G401 (cell line): ENCODE measurements at regions not wholly inside any gene's neighbourhood (a gene's known extent, or its start where the extent isn't known, plus 50 kb on each side); places are given as distances from the start of the nearest gene placed in this dataset.

Source experiments
- DNase-seq: peaks from one replicate; pipeline ENCODE4 v3.0.0-alpha.2; 2015; ENCODE audit warnings: low spot score
- in situ Hi-C: cut with HindIII; loops from 2 replicates; pipeline ENCODE4 v1.10.0; 2016; ENCODE audit warnings: low sequenced_read_pairs, mixed read lengths

DNA sequence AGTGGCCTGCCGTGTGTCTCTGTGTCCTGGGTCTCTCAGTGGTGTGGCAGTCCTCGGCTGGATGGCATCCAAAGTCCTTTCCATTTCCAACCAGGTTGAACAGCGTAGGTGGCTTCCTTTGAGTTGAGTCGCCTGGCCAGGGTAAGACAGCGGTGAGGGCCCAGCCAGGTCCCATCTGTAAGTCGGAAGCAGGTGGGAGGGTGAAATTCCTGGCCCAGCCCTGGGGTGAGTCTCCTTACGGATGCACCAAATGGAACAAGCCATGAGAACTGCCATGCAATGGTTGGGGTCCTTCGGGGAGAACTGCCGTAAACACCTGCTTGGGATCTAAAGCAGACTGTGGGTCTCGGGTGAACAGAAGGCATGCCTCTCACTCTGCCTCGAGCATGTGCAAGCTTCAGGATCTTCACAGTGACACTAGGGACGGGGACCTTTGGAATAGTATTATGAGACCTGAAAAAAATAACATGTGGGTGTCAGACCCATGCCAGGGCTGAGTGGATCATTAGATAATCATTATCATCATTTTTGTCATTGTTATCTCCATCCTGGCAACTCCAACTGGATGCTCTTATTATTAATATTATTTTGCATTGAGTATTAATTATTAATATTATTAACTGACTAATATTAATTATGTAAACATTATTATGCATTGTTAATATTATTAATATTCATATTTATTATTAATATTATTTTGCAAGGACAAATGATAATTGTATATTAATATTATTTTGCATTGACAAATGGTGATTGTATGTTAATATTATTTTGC, 57.7 kb upstream of the LINC01488 start:
- in situ Hi-C loops, result no loop called here

DNA sequence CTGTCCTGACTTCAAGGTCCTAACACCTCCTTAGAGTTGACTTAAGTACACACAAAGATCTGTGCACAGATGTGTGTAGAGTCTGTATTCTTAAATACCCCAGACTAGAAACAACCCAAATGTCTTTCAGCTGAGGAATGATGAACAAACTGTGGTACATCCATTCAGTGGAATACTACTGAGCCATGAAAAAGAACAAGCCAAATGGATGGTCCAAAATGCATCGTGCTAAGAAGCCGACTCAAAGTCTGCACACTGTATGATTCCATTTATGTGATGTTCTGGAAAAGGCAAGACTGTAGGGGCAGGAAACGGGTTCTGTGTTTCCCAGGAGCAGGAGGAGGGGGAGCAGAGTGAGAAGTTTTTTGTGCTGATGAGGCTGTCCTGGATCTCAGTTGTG, 56.7 kb upstream of the LINC01488 start:
- in situ Hi-C loops, result no loop called here

More for the DNA sequence above, 57.7 kb upstream of the LINC01488 start:
- no peak for DNase-seq

DNA sequence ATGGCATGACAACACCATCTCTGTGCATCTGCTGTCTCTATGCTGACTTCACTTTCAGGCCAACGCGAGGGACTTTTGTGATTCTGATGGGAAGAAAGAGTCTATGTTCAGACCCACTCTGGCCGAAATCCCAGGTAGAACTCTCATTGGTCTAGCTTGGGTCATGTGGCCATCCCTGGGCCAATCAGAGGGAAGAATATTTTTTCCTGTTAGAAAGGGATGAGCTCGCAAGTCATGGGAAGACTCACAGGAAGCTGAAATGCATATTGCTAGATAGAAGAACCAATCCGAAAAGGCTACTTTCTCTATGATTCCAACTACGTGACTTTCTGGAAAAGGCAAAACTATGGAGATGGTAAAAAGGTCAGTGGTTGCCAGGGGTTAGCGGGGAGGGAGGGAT, 56.0 kb upstream of the LINC01488 start:
- in situ Hi-C loops, result no loop called here
- no peak for DNase-seq

More for the DNA sequence above, 56.7 kb upstream of the LINC01488 start:
- no peak for DNase-seq

DNA sequence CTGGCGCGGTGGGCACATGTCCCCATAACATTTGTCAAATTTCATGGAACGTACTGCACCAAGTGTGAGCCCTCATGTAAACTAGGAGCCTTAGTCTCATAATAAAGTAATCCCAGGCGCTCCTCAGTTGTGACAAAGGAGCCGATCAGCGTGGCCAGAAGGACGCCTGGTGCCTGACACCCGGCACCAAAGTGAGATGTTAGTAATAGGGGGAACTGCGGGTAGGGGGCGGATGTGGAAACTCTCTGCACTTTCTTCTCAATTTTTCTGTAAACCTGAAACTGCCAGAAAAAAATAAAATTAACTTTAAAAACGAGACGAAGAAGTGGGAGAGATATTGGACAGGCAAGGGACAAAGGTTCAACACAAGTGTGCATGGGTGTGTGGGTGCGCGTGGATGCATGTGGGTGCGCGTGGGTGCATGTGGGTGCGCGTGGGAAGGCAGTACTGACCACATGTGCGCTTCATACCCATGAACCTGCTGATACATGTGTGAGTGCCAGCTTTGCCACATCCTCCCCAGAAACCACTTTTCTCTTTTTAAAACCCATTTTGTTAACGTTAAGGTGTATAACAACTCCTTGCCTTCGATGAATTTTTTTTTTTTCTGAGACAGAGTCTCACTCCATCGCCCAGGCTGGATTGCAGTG, 55.4 kb upstream of the LINC01488 start:
- in situ Hi-C loops, result no loop called here
- DNase-seq, result no peak

DNA sequence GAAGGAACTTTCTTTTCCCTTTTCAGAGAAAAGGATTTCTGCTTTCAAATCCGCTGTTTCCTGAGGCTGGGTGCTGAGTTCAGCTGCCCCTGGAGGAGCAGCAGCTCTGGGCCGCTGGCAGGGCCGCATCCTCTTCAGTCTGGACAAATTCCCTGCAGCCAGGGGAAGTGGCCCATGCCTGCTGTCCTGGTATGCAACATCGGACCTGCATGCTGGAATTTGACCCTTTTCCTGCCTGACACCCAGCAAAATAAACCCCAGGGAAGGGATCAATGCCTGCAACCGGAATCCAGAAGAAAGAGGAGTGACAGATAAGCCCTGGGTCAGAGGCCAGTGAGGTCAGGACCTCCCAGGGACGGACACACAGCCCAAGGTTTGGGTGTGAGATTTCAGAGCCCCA, 54.1 kb upstream of the LINC01488 start:
- in situ Hi-C loops, result no loop called here
- no peak for DNase-seq

DNA sequence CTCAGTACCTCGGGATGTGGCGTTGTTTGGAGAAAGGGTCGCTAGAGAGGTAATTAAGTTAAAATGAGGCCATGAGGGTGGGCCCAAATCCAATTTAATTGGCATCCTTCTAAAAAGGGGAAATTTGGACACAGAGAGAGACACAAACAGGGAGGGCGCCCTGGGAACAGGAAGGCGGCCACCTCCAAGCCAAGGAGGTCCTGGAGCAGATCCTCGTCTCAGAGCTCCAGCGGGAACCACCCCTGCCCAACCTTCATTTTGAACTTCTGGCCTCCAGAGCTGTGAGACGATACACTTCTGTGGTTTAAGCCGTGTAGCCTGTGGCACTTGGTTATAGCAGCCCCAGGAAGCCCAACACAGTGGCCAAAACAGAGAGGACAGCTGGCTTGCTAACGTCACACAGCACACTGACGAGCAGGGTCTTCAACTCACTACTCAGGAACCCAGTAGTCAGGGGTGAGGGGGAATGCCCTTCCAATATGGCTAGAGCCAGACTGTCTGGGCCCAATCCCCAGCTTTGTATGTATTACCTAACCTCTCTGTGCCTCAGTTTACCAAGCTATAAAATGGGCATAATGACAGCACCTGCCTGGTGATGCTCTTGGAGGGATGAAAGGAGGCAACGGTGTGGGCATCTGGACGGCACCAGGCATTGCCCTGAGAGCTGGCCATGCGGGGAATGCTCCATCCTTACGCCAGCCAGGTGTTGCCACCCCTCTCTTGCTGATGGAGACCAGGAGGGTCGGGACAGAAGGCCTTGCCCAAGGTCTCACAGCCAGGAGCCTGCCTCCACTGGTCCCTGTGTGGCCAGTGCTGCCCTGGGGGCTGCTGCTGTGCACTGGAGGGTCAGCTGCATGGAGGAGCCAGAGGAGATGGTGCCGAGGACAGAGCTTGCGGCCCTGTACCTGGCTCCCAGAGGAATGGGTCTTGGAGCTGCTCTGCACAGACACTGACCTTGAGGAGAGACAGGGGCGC, 53.3 kb upstream of the LINC01488 start:
- in situ Hi-C loops, result no loop called here
- DNase-seq, result no peak

DNA sequence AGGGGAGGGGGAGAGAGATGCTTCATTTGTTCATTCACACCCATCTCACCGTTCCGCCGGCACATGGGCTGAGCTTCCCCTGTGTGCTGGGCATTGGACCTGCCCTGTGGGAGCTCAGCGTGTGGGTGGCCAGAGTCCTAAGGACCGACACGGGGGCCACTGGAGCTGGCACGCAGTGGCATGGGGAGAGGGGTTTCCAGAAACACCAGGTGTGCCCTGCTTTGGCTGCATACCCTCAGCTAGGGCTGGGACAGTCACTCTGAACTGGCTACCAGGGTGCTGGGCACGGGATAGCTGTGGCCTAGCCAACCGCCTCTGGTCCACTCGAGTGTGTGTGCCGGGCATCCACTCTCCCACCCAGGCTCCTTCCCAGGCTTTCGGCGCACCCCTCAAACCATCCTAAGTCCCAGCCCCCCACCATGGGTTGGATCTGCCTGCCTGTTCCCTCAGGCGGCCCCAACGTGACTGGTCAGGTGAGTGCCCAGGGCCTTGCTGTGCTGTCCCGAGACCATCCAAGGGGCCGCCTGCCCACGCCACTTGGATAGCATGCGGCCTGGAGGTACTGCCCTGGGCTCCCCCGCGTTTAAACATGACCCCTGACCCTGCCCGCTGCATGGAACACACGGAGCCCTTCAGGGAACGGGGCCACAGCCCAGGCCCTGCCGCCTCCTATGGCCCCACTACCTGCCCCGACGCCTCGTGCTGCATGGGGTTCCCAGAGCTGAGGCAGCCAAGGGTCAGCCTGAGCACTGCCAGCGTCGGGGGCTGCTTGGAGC, 51.6 kb upstream of the LINC01488 start:
- DNase-seq, result no peak
- in situ Hi-C loops, result no loop called here

DNA sequence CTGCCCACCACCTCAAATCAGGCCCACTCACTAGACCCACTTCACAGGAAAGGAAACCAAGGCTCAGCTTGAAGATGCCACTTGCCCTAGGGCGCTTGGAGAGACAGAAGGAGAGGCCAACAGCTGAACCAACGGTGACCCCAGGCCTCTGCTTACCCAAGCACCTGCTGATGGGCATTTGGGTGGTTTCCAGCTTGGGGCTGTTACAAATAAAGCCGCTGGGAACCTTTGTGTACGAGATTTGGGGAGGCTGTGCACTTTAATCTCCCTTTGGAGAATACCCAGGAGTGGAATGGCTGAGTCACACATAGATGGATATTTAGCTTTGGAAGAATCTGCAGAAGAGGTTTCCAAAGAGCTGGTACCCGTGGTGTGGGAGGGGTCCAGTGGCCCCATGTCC, 50.9 kb upstream of the LINC01488 start:
- in situ Hi-C loops, result no loop called here

DNA sequence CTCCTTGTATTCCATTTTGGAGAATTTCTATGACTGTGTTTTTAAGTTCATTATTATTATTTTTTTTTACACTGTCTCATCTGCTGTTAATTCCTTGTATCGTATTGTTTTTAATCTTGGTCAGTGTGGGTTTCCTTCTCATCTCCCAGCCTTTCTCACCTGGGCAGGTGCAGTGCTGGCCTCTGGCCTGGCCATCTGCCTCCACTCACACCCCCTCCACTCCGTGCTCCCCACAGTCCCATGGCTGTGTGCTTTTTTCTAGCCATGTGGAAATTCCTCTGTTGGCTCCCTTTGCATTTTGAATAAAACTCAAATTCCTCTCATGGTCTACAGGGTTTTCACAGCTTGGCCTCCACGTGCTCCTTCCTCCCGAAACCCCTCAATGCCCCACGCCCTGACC, 50.3 kb upstream of the LINC01488 start:
- in situ Hi-C loops, result no loop called here
- no peak for DNase-seq

More for the DNA sequence above, 50.9 kb upstream of the LINC01488 start:
- DNase-seq, result no peak
